ENCODE measurements at regions not wholly inside any gene's neighbourhood (a gene's known extent, or its start where the extent isn't known, plus 50 kb on each side); places are given as distances from the start of the nearest gene placed in this dataset.

DNA sequence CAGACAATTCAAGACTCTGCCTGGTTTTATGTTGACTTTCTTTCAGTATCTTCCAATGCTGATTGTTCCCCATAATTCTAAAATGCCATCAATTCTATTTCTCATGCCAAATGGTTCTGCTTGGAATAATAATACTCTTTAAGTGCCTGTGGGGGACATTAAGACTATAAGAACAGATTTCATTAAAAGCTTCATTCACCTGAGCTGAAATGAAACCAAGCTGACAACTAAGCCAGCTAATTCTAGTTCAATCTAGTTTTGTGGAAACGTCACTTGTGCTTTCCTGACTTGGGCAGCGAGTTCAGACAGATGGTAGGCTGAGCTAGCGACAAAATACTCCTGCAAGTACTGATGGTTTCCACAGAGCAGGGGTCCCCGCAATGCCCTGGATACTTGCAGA, 491.1 kb upstream of the RAB6C start:
- TF ChIP-seq CTCF (IDR thresholded peaks at IDR 0.05; ENCODE audit: low read depth, low read length, missing input control) (no peak), YY1 (IDR thresholded peaks at IDR 0.05) (no peak), GABPA (IDR thresholded peaks at IDR 0.05 in 1 of 2, conservative IDR thresholded peaks at IDR 0.05 in 1 of 2) (no peak), HNF4A (conservative IDR thresholded peaks at IDR 0.05) (no peak), NR2F2 (IDR thresholded peaks at IDR 0.05) (no peak), JUND (IDR thresholded peaks at IDR 0.05) (no peak), RAD21 (IDR thresholded peaks at IDR 0.05) (no peak), FOXA1 (IDR thresholded peaks at IDR 0.05) (no peak), RXRA (IDR thresholded peaks at IDR 0.05) (no peak)
- TF ChIP-seq, protein P1, sequence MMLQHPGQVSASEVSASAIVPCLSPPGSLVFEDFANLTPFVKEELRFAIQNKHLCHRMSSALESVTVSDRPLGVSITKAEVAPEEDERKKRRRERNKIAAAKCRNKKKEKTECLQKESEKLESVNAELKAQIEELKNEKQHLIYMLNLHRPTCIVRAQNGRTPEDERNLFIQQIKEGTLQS (IDR thresholded peaks at IDR 0.05): no peak
- TF ChIP-seq, protein P2, sequence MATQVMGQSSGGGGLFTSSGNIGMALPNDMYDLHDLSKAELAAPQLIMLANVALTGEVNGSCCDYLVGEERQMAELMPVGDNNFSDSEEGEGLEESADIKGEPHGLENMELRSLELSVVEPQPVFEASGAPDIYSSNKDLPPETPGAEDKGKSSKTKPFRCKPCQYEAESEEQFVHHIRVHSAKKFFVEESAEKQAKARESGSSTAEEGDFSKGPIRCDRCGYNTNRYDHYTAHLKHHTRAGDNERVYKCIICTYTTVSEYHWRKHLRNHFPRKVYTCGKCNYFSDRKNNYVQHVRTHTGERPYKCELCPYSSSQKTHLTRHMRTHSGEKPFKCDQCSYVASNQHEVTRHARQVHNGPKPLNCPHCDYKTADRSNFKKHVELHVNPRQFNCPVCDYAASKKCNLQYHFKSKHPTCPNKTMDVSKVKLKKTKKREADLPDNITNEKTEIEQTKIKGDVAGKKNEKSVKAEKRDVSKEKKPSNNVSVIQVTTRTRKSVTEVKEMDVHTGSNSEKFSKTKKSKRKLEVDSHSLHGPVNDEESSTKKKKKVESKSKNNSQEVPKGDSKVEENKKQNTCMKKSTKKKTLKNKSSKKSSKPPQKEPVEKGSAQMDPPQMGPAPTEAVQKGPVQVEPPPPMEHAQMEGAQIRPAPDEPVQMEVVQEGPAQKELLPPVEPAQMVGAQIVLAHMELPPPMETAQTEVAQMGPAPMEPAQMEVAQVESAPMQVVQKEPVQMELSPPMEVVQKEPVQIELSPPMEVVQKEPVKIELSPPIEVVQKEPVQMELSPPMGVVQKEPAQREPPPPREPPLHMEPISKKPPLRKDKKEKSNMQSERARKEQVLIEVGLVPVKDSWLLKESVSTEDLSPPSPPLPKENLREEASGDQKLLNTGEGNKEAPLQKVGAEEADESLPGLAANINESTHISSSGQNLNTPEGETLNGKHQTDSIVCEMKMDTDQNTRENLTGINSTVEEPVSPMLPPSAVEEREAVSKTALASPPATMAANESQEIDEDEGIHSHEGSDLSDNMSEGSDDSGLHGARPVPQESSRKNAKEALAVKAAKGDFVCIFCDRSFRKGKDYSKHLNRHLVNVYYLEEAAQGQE (IDR thresholded peaks at IDR 0.05): no peak
- TF ChIP-seq, protein P3, sequence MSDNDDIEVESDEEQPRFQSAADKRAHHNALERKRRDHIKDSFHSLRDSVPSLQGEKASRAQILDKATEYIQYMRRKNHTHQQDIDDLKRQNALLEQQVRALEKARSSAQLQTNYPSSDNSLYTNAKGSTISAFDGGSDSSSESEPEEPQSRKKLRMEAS (IDR thresholded peaks at IDR 0.05): no peak

All from liver (tissue), 3 donors.